ENCODE measurements at regions not wholly inside any gene's neighbourhood (a gene's known extent, or its start where the extent isn't known, plus 50 kb on each side); places are given as distances from the start of the nearest gene placed in this dataset.
"Not testable (repeated sequence)": the region's sequence is repeated elsewhere in the genome, so short reads cannot be mapped to it uniquely, and the experiment has no call there.

- ATAC-seq (no peak), DNase-seq (no peak)
- no peak overlapping the region for H3K4me3 ChIP-seq
- no peak for TF ChIP-seq CTCF (IDR thresholded peaks at IDR 0.05)
- no peak overlapping the region for H3K27ac ChIP-seq
- H3K9me3 ChIP-seq: no peaks in the 10 kb centered on the region
- intact Hi-C loops (cut with DNase I): no loop called here
- H3K36me3 ChIP-seq (ENCODE audit: insufficient read depth in 1 of 2, low read depth in 1 of 2): no peaks in the 10 kb centered on the region
- no peaks in the 10 kb centered on the region for H3K4me1 ChIP-seq
- WGBS, 3 donors: 36 to 49% (median 43%) methylated on average over 2 of the region's 2 CpGs
- H3K27me3 ChIP-seq (ENCODE audit: insufficient read depth in 3 of 3, low read length in 2 of 3): no peaks in the 10 kb centered on the region
These were observed 138.4 kb downstream of the ELOVL4 start for GRCh38 chr6:79808921-79809320.

- WGBS, 3 donors: 89 to 93% (median 91%) methylated on average over 5 of the region's 5 CpGs
- H3K4me1 ChIP-seq; intact Hi-C loops (cut with DNase I); DNase-seq; ATAC-seq; H3K4me3 ChIP-seq; H3K27ac ChIP-seq; H3K36me3 ChIP-seq (ENCODE audit: insufficient read depth in 1 of 2, low read depth in 1 of 2); H3K9me3 ChIP-seq; H3K27me3 ChIP-seq (ENCODE audit: insufficient read depth in 3 of 3, low read length in 2 of 3): not testable (repeated sequence)
These were observed 140.7 kb downstream of the ELOVL4 start for GRCh38 chr6:79806661-79807060.

- Histone ChIP-seq H3K27me3 (ENCODE audit: insufficient read depth in 3 of 3, low read length in 2 of 3) (no peaks in the 10 kb centered on the region), H3K9me3 (no peaks in the 10 kb centered on the region), H3K27ac (no peak overlapping the region), H3K36me3 (ENCODE audit: insufficient read depth in 1 of 2, low read depth in 1 of 2) (no peaks in the 10 kb centered on the region), H3K4me3 (no peak overlapping the region), H3K4me1 (no peaks in the 10 kb centered on the region)
- ATAC-seq: no peak
- TF ChIP-seq CTCF (IDR thresholded peaks at IDR 0.05): no peak
- no peak for DNase-seq
- intact Hi-C loops (cut with DNase I): no loop called here
- 67 to 77% (median 71%) methylated on average over 3 of the region's 3 CpGs for WGBS, 3 donors
These were observed 142.6 kb downstream of the ELOVL4 start for GRCh38 chr6:79804732-79805131.

GRCh38 chr6:79803917-79804316 lies 143.4 kb downstream of the ELOVL4 start:
- H3K4me1 ChIP-seq: no peaks in the 10 kb centered on the region
- intact Hi-C loops (cut with DNase I): no loop called here
- no peaks in the 10 kb centered on the region for H3K9me3 ChIP-seq
- no peak overlapping the region for H3K27ac ChIP-seq
- TF ChIP-seq CTCF (IDR thresholded peaks at IDR 0.05): no peak
- DNase-seq (no peak), ATAC-seq (no peak)
- H3K27me3 ChIP-seq (ENCODE audit: insufficient read depth in 3 of 3, low read length in 2 of 3): no peaks in the 10 kb centered on the region
- H3K36me3 ChIP-seq (ENCODE audit: insufficient read depth in 1 of 2, low read depth in 1 of 2): no peaks in the 10 kb centered on the region
- no peak overlapping the region for H3K4me3 ChIP-seq

- ATAC-seq: no peak
These were observed 144.6 kb downstream of the ELOVL4 start for GRCh38 chr6:79802657-79803300.

More at GRCh38 chr6:79802657-79803300, 144.6 kb downstream of the ELOVL4 start:
- Histone ChIP-seq H3K27ac (no peak overlapping the region), H3K4me3 (no peak overlapping the region), H3K36me3 (ENCODE audit: insufficient read depth in 1 of 2, low read depth in 1 of 2) (no peaks in the 10 kb centered on the region), H3K4me1 (no peaks in the 10 kb centered on the region), H3K9me3 (no peaks in the 10 kb centered on the region), H3K27me3 (ENCODE audit: insufficient read depth in 3 of 3, low read length in 2 of 3) (no peaks in the 10 kb centered on the region)
- 46 to 62% (median 59%) methylated on average over 5 of the region's 5 CpGs for WGBS, 3 donors
- TF ChIP-seq CTCF (IDR thresholded peaks at IDR 0.05): no peak
- DNase-seq: no peak
- intact Hi-C loops (cut with DNase I): no loop called here

Data from psoas muscle (tissue), 7 donors.